ENCODE measurements at regions not wholly inside any gene's neighbourhood (a gene's known extent, or its start where the extent isn't known, plus 50 kb on each side); places are given as distances from the start of the nearest gene placed in this dataset.
"Not testable (repeated sequence)": the region's sequence is repeated elsewhere in the genome, so short reads cannot be mapped to it uniquely, and the experiment has no call there.

- DNase-seq (ENCODE audit: low read depth), result no peak
- no peak overlapping the region for H3K4me3 ChIP-seq (ENCODE audit: low read depth, low read length)
- no peak for TF ChIP-seq CTCF (conservative IDR thresholded peaks at IDR 0.05; ENCODE audit: low read depth, low read length)
Measured at GRCh38 chr12:40431169-40431568, 206.4 kb downstream of the LRRK2 start.

- no peak for TF ChIP-seq CTCF (conservative IDR thresholded peaks at IDR 0.05; ENCODE audit: low read depth, low read length)
- no peak overlapping the region for H3K4me3 ChIP-seq (ENCODE audit: low read depth, low read length)
- no peak for DNase-seq (ENCODE audit: low read depth)
Measured at GRCh38 chr12:40435251-40435650, 210.5 kb downstream of the LRRK2 start.

GRCh38 chr12:40435951-40436350, 211.2 kb downstream of the LRRK2 start:
- no peak for TF ChIP-seq CTCF (conservative IDR thresholded peaks at IDR 0.05; ENCODE audit: low read depth, low read length)
- no peak for DNase-seq (ENCODE audit: low read depth)
- H3K4me3 ChIP-seq (ENCODE audit: low read depth, low read length), result no peak overlapping the region

GRCh38 chr12:40436564-40436963, 211.8 kb downstream of the LRRK2 start:
- no peak for DNase-seq (ENCODE audit: low read depth)
- H3K4me3 ChIP-seq (ENCODE audit: low read depth, low read length), result no peak overlapping the region
- no peak for TF ChIP-seq CTCF (conservative IDR thresholded peaks at IDR 0.05; ENCODE audit: low read depth, low read length)

DNA sequence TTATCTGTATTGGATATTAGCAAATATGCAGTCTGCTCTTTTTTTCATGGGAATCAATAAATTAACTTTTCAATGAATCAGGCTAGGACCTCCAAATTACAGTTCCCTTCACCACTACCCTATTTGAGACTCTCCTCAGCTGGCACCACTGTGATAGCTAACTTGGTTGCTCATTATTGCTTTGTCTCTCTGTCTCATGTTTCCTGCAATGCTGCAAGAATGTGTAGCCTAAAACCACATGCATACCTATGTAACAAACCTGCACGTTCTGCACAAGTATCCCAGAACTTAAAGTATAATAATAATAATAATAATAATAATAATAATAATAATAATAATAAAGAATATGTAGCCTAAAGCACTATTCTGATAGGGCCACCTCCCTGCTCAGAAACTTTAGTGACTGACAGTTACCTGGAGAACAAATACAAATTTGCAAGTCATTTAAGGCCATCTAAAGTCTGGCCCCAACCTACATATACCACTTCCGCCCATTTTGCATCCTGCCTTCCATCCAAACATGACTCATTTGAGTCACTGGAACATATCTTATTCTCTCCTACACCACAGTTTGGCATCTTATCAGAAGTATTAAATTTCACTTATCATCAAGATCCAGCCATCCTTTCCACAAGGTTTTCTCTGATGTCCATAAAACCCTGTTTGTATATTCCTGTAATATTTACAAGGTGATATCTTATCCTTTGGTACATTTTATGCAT, 215.1 kb downstream of the LRRK2 start:
- DNase-seq (ENCODE audit: low read depth), result no peak
- no peak for TF ChIP-seq CTCF (conservative IDR thresholded peaks at IDR 0.05; ENCODE audit: low read depth, low read length)
- H3K4me3 ChIP-seq (ENCODE audit: low read depth, low read length), result no peak overlapping the region

- H3K4me3 ChIP-seq (ENCODE audit: low read depth, low read length), result no peak overlapping the region
- no peak for DNase-seq (ENCODE audit: low read depth)
- no peak for TF ChIP-seq CTCF (conservative IDR thresholded peaks at IDR 0.05; ENCODE audit: low read depth, low read length)
Measured at GRCh38 chr12:40444174-40444573, 219.4 kb downstream of the LRRK2 start.

DNA sequence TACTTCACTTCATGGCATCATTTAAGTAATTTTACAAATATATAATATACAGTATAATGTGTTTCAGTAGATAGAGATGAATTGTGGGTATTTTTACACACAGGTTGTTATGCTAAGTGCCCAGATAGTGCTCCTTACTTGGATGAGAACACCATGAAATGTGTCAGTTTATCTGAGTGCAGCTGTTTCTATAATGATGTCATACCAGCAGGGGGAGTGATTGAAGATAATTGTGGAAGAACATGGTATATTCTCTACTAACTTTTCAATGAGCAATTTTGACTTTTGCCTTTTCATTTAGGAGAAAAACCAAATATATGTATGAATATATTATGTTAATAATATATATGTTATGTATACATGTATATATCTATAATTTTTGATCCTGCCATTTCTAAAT, 221.6 kb downstream of the LRRK2 start:
- peak; percentile 46 for TF ChIP-seq CTCF (conservative IDR thresholded peaks at IDR 0.05; ENCODE audit: low read depth, low read length)
- no peak overlapping the region for H3K4me3 ChIP-seq (ENCODE audit: low read depth, low read length)
- no peak for DNase-seq (ENCODE audit: low read depth)

GRCh38 chr12:40448523-40448922, 223.7 kb downstream of the LRRK2 start:
- H3K4me3 ChIP-seq (ENCODE audit: low read depth, low read length); DNase-seq (ENCODE audit: low read depth): not testable (repeated sequence)
